ENCODE measurements at regions not wholly inside any gene's neighbourhood (a gene's known extent, or its start where the extent isn't known, plus 50 kb on each side); places are given as distances from the start of the nearest gene placed in this dataset.
A peak's percentile ranks its signal among the peaks of the same experiment; 100 is the strongest.

DNA sequence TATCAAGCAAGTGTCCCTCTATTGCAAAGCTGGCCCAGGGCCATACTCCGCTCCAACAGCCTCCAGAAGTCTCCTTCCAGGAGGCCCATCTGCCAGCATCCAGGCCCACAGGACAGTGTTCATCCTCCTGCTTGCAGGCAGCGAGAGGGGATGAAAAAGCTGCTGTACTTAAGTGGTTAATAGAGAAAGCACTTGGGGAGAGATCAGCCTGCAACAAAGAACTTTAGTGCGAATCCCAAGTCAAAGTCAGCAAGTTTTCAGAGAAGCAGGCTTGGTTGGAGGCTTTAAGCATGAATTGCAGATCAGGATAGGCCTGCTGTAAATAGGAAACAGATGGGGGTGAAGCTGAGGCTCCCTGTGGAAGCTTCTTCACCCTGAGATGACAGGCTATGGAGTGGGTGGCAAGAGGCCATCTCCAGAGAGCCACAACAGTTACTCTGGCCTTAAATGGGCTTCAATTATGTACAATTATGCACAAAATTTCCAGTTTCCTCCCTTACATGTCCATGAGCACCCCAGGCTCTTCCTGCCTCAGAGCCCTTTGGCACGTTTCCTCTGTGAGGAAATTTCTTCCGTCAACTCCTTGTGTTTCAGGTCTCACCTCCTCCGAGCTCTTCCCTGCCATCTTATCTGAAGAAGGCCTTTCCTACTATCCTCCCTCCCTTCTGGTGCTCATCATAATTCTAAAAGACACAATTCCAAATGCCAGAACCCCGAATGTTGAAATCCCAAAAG is 98.0 kb upstream of the NR3C1 start:
- no peak for DNase-seq (ENCODE audit: low read depth in 1 of 2, low spot score in 1 of 2)
- TF ChIP-seq JUND (IDR thresholded peaks at IDR 0.05; ENCODE audit: low read depth) = no peak
- in situ Hi-C loops (cut with HindIII; ENCODE audit: low pct_unique_long_range_greater_than_20kb, low sequenced_read_pairs) = no loop called here

DNA sequence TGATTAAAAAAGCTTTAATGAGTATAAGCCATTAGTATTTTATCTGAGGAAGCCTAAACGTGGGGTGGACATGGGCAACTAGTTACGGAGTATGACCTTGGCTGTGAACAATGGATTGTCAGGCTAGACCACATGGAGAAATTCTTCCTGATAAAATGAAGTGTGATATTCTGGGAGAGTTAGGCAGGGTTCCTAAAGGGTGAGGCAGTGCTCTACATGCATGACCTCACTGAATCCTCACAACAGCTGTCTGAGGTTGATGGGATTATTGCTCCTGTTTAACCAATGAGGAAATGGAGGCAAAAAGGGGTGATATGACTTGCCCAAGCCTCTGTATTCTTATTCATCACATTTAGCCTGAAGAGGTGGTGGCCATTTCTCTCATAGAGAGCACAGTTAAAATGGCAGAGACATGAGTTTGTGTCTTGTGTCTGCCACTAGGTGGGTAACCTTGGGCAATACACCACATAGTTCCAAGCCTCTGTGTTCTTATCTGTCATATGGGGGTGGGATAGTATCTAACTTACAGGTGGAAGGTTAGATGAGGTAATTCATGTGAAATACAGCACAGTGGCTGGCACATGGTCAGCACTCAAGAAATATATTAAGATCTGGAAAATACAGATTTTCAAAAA is 96.1 kb upstream of the NR3C1 start:
- DNase-seq (ENCODE audit: low read depth in 1 of 2, low spot score in 1 of 2) = no peak
- in situ Hi-C loops (cut with HindIII; ENCODE audit: low pct_unique_long_range_greater_than_20kb, low sequenced_read_pairs) = no loop called here
- no peak for TF ChIP-seq JUND (IDR thresholded peaks at IDR 0.05; ENCODE audit: low read depth)

DNA sequence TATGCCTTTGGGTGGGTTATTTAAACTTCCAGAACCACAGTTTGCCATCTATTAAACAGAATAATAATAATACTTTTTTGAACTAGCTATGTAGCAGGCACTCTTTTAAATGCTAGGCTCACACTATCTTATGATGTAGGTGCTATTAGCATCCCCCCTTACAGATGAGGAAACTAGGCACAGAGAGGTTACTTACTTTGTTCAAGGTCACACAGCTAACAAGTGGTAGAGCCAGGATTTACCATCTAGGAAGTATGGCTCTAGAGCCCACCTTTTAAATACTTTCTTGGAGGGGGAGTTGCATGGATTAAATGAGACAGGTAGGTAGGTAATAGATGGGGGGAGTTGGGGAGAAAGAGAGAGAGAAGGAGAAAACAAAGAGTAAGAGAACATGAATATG is 95.3 kb upstream of the NR3C1 start:
- in situ Hi-C loops (cut with HindIII; ENCODE audit: low pct_unique_long_range_greater_than_20kb, low sequenced_read_pairs) = no loop called here
- DNase-seq (ENCODE audit: low read depth in 1 of 2, low spot score in 1 of 2) = no peak
- no peak for TF ChIP-seq JUND (IDR thresholded peaks at IDR 0.05; ENCODE audit: low read depth)

GRCh38 chr5:143497749-143498148 is 94.3 kb upstream of the NR3C1 start:
- no peak for TF ChIP-seq JUND (IDR thresholded peaks at IDR 0.05; ENCODE audit: low read depth)
- no peak for DNase-seq (ENCODE audit: low read depth in 1 of 2, low spot score in 1 of 2)
- in situ Hi-C loops (cut with HindIII; ENCODE audit: low pct_unique_long_range_greater_than_20kb, low sequenced_read_pairs) = no loop called here

DNA sequence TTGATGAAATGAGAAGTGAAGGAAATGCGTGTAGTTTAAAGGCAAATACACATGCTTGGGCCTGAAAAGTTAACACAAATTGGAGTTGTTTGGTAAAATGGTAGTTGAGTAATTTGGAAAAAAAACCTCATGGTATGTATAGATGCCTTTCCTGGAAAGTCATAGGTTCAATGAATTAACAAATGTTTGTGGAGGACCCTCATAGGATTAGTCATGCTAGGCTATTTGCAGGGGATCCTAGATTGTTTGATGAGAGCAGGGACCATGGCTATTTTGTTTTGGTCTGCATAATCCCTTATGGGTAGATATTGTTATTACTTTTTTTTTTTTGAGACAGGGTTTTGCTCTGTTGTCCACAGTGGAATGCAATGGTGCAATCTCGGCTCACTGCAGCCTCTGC is 93.5 kb upstream of the NR3C1 start:
- no peak for TF ChIP-seq JUND (IDR thresholded peaks at IDR 0.05; ENCODE audit: low read depth)
- DNase-seq (ENCODE audit: low read depth in 1 of 2, low spot score in 1 of 2) = no peak
- in situ Hi-C loops (cut with HindIII; ENCODE audit: low pct_unique_long_range_greater_than_20kb, low sequenced_read_pairs) = no loop called here

DNA sequence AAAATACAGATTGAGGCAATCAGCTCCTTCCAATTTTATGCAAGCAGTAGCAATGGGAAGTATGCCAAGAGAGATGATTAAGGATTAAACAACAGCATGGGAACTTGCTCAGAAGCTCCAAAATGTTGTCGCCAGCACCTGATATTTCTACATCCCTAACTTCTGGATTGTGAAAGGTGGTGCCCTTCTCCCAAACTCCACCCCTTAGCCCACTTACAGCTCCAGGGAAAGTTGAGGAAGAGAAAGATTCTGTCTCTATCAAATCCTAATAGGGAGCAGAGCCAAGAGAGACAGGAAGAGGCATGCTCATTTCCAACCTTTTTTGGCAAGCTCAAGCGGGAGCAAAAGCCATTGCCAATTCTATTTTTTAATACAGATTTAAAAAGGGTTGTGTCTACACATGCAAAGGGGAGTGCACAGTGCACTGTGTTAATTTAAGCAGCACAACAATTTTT is 92.4 kb upstream of the NR3C1 start:
- no peak for TF ChIP-seq JUND (IDR thresholded peaks at IDR 0.05; ENCODE audit: low read depth)
- no peak for DNase-seq (ENCODE audit: low read depth in 1 of 2, low spot score in 1 of 2)
- in situ Hi-C loops (cut with HindIII; ENCODE audit: low pct_unique_long_range_greater_than_20kb, low sequenced_read_pairs) = no loop called here

- no peak for TF ChIP-seq JUND (IDR thresholded peaks at IDR 0.05; ENCODE audit: low read depth)
- DNase-seq (ENCODE audit: low read depth in 1 of 2, low spot score in 1 of 2) = peak in 1 of 2 experiments; percentile 25
- in situ Hi-C loops (cut with HindIII; ENCODE audit: low pct_unique_long_range_greater_than_20kb, low sequenced_read_pairs) = no loop called here
These were observed 91.6 kb upstream of the NR3C1 start for GRCh38 chr5:143495110-143495509.

GRCh38 chr5:143494595-143494994 is 91.1 kb upstream of the NR3C1 start:
- no peak for TF ChIP-seq JUND (IDR thresholded peaks at IDR 0.05; ENCODE audit: low read depth)
- in situ Hi-C loops (cut with HindIII; ENCODE audit: low pct_unique_long_range_greater_than_20kb, low sequenced_read_pairs) = no loop called here
- peak in 1 of 2 experiments; percentile 18 for DNase-seq (ENCODE audit: low read depth in 1 of 2, low spot score in 1 of 2)

- no peak for TF ChIP-seq JUND (IDR thresholded peaks at IDR 0.05; ENCODE audit: low read depth)
- no peak for DNase-seq (ENCODE audit: low read depth in 1 of 2, low spot score in 1 of 2)
- in situ Hi-C loops (cut with HindIII; ENCODE audit: low pct_unique_long_range_greater_than_20kb, low sequenced_read_pairs) = no loop called here
These were observed 90.7 kb upstream of the NR3C1 start for GRCh38 chr5:143494162-143494561.

DNA sequence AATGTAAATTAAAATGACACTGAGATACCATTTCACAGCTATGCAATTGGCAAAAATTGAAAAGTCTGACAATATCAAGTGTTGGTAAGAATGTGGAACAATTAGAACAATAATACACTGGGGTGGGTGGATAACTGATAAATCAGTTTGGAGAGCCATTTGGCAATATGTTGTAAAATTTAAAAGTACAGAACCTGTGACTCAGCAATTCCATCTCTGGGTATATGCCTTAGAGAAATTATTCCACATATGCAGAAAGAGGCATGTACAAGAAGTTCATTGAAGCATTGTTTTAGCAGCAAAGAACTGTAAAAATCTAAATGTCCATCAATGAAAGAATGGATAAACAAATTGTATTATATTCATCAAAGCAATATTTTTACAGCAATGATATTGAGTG is 89.3 kb upstream of the NR3C1 start:
- in situ Hi-C loops (cut with HindIII; ENCODE audit: low pct_unique_long_range_greater_than_20kb, low sequenced_read_pairs) = no loop called here

GRCh38 chr5:143491646-143492045 is 88.2 kb upstream of the NR3C1 start:
- in situ Hi-C loops (cut with HindIII; ENCODE audit: low pct_unique_long_range_greater_than_20kb, low sequenced_read_pairs) = no loop called here
- no peak for TF ChIP-seq JUND (IDR thresholded peaks at IDR 0.05; ENCODE audit: low read depth)
- no peak for DNase-seq (ENCODE audit: low read depth in 1 of 2, low spot score in 1 of 2)

More for the DNA sequence above, 89.3 kb upstream of the NR3C1 start:
- no peak for TF ChIP-seq JUND (IDR thresholded peaks at IDR 0.05; ENCODE audit: low read depth)
- no peak for DNase-seq (ENCODE audit: low read depth in 1 of 2, low spot score in 1 of 2)

GRCh38 chr5:143488381-143488780 is 84.9 kb upstream of the NR3C1 start:
- TF ChIP-seq JUND (IDR thresholded peaks at IDR 0.05; ENCODE audit: low read depth) = no peak
- no peak for DNase-seq (ENCODE audit: low read depth in 1 of 2, low spot score in 1 of 2)
- in situ Hi-C loops (cut with HindIII; ENCODE audit: low pct_unique_long_range_greater_than_20kb, low sequenced_read_pairs) = no loop called here

GRCh38 chr5:143484601-143485000 is 81.1 kb upstream of the NR3C1 start:
- no peak for TF ChIP-seq JUND (IDR thresholded peaks at IDR 0.05; ENCODE audit: low read depth)
- DNase-seq (ENCODE audit: low read depth in 1 of 2, low spot score in 1 of 2) = no peak
- in situ Hi-C loops (cut with HindIII; ENCODE audit: low pct_unique_long_range_greater_than_20kb, low sequenced_read_pairs) = no loop called here
